Upper lobe of left lung (tissue), 6 donors: ENCODE measurements at regions not wholly inside any gene's neighbourhood (a gene's known extent, or its start where the extent isn't known, plus 50 kb on each side); places are given as distances from the start of the nearest gene placed in this dataset.

Source experiments
- ATAC-seq, 2 donors: fragments of 200-7000 bp; cut with Tn5 transposase; one replicate each; pipeline ENCODE4 v1.9.1; 2022; ENCODE audit warnings: mild to moderate bottlenecking in 2 of 2, moderate library complexity in 2 of 2; ENCODE audit not compliant: low FRiP score in 2 of 2
- DNase-seq, 2 donors: peaks; one replicate each; pipeline ENCODE4 v3.0.0-alpha.2; 2019 to 2020
- H3K27ac ChIP-seq, 4 donors: fragments of 200-600 bp; sonication (generic); one replicate each; pipeline ENCODE4 v1.5.1; 2016 to 2019
- H3K27me3 ChIP-seq, 4 donors: fragments of 200-600 bp; sonication (generic); one replicate each; pipeline ENCODE4 v1.5.1; 2017 to 2019
- H3K36me3 ChIP-seq, 4 donors: fragments of 200-600 bp; sonication (generic); one replicate each; pipeline ENCODE4 v1.5.1; 2016 to 2019
- H3K4me1 ChIP-seq, 4 donors: fragments of 200-600 bp; sonication (generic); one replicate each; pipeline ENCODE4 v1.5.1; 2018 to 2019
- H3K4me3 ChIP-seq, 4 donors: fragments of 200-600 bp; sonication (generic); one replicate each; pipeline ENCODE4 v1.5.1; 2017 to 2019; ENCODE audit warnings: mild to moderate bottlenecking in 2 of 4, moderate library complexity in 1 of 4
- H3K9me3 ChIP-seq, 4 donors: fragments of 200-600 bp; sonication (generic); one replicate each; pipeline ENCODE4 v1.5.1; 2018 to 2019
- EP300 ChIP-seq, 4 donors: sonication (generic); formaldehyde crosslinking; IDR thresholded peaks; one replicate each; pipeline ENCODE4 v1.5.1; 2017; ENCODE audit warnings: antibody characterized with exemption in 4 of 4, control low read depth in 2 of 4
- POLR2A ChIP-seq, 4 donors: fragments of 450-650 bp; IDR thresholded peaks; one replicate each; pipeline ENCODE4 v1.5.1; 2016 to 2017; ENCODE audit warnings: antibody characterized with exemption in 4 of 4, mild to moderate bottlenecking in 2 of 4
- POLR2AphosphoS5 ChIP-seq, 2 donors: sonication (generic); formaldehyde crosslinking; IDR thresholded peaks; one replicate each; pipeline ENCODE4 v1.5.1; 2017; ENCODE audit warnings: antibody characterized with exemption in 2 of 2
- WGBS, 2 donors: methylation state at CpG; one replicate each; pipeline ENCODE4 v1.1.5; 2017 to 2018; 5-methylcytosine and 5-hydroxymethylcytosine counted together
- TF ChIP-seq, protein P1 (sequence below), 6 experiments: fragments of 450-650 bp in 4 of 6; fragments of 200-600 bp in 2 of 6; sonication (generic) in 2 of 6; IDR thresholded peaks; one replicate each; pipeline ENCODE4 v1.5.1; 2016 to 2019; ENCODE audit warnings: antibody characterized with exemption in 6 of 6
- donor health status: DM: no; HTN: no; CAD: no; lungs with moderate emphysema.
- donor health status: DM: no; HTN: yes; CAD: no; lungs with severe emphysema.

DNA sequence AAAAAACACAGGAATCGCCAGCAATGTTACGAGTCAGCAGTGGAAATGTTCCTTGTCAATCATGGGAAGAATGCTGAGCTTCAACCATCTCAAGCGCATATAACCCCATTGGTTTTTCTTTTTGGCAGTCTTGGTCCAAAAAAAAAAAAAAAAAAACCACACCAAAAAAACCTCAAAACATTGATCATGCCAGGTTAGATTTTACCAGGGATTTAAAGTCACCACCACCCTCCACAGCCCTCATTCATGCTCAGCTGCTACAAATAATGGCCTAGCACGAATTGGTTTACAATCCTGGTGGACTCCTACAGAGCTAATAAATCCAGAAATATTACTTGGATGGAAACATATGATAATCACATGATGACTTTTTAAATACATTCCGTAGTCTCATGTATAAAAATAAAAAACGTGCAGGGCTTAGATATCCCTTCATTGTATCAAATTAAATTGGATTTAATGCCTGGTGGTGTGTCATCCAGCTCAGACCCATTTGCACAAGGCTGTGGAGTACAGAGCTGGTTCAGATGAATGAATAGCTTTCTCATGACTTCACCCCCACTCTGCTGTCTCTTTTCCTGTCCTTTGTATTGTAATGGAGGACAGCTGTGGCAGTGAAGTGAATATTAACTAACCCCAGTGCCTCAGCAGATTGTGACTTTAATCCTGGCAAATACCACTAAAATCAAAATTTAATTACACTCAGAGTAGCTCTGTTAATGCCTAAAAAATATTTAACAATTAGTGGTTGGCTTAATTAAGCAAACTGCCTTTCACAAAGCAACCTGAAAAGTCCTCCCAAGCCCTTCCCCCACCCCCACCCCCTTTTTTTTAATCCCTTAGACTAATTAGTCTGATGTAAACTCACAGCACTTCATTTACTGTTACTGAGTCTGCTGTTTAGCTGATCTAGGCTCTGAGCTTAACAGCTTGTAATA is 626.5 kb upstream of the ZNF608 start:
- Histone ChIP-seq H3K27ac (no peak overlapping the region), H3K4me3 (no peak overlapping the region), H3K36me3 (no peaks in the 10 kb centered on the region), H3K4me1 (no peaks in the 10 kb centered on the region), H3K9me3 (no peaks in the 10 kb centered on the region), H3K27me3 (no peaks in the 10 kb centered on the region)
- ATAC-seq (no peak), DNase-seq (no peak)
- TF ChIP-seq POLR2A (IDR thresholded peaks at IDR 0.05) (no peak), EP300 (IDR thresholded peaks at IDR 0.05) (no peak), POLR2AphosphoS5 (IDR thresholded peaks at IDR 0.05) (no peak)
- TF ChIP-seq, protein P1, sequence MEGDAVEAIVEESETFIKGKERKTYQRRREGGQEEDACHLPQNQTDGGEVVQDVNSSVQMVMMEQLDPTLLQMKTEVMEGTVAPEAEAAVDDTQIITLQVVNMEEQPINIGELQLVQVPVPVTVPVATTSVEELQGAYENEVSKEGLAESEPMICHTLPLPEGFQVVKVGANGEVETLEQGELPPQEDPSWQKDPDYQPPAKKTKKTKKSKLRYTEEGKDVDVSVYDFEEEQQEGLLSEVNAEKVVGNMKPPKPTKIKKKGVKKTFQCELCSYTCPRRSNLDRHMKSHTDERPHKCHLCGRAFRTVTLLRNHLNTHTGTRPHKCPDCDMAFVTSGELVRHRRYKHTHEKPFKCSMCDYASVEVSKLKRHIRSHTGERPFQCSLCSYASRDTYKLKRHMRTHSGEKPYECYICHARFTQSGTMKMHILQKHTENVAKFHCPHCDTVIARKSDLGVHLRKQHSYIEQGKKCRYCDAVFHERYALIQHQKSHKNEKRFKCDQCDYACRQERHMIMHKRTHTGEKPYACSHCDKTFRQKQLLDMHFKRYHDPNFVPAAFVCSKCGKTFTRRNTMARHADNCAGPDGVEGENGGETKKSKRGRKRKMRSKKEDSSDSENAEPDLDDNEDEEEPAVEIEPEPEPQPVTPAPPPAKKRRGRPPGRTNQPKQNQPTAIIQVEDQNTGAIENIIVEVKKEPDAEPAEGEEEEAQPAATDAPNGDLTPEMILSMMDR (IDR thresholded peaks at IDR 0.05), result no peak
- WGBS, 2 donors, result 80 to 91% methylated on average over 6 of the region's 6 CpGs

GRCh38 chr5:125375143-125375542 is 628.7 kb upstream of the ZNF608 start:
- Histone ChIP-seq H3K27ac (no peak overlapping the region), H3K9me3 (no peaks in the 10 kb centered on the region), H3K4me1 (no peaks in the 10 kb centered on the region), H3K27me3 (no peaks in the 10 kb centered on the region), H3K36me3 (no peaks in the 10 kb centered on the region), H3K4me3 (no peak overlapping the region)
- ATAC-seq, result no peak
- DNase-seq, result no peak
- TF ChIP-seq POLR2AphosphoS5 (IDR thresholded peaks at IDR 0.05) (no peak), POLR2A (IDR thresholded peaks at IDR 0.05) (no peak)
- 57 to 75% methylated on average over 1 of the region's 1 CpG for WGBS, 2 donors

DNA sequence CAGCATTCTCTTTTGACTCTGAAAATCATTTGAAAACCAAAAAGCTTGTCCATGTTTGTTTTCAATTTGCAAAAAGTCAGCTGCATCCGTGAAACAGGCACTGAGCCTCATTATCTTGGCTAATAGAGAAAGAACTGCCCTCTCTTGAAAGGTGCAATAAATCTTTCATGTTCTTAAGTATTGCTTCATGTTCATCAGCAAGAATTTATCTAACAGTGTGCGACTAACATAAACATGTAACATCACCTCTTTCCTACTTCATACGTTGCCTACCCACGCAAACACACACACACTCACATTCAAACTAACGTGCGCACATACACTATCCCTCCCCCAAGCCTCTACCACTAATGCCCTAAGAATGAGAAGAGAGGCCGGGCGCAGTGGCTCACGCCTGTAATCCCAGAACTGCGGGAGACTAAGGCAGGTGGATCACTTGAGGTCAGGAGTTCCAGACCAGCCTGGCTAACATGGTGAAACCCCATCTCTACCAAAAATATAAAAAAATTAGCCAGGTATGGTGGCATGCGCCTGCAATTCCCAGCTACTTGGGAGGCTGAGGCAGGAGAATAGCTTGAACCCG is 629.7 kb upstream of the ZNF608 start:
- TF ChIP-seq POLR2AphosphoS5 (IDR thresholded peaks at IDR 0.05) (no peak), EP300 (IDR thresholded peaks at IDR 0.05) (no peak), POLR2A (IDR thresholded peaks at IDR 0.05) (no peak)
- TF ChIP-seq, protein P1 (IDR thresholded peaks at IDR 0.05), result no peak
- no peaks in the 10 kb centered on the region for H3K27me3 ChIP-seq
- DNase-seq (no peak), ATAC-seq (no peak)
- H3K36me3 ChIP-seq, result no peaks in the 10 kb centered on the region
- WGBS, 2 donors, result 92% methylated on average over 12 of the region's 12 CpGs
- no peak overlapping the region for H3K4me3 ChIP-seq
- H3K9me3 ChIP-seq, result no peaks in the 10 kb centered on the region
- no peaks in the 10 kb centered on the region for H3K4me1 ChIP-seq
- H3K27ac ChIP-seq, result no peak overlapping the region

GRCh38 chr5:125377141-125377540 is 630.7 kb upstream of the ZNF608 start:
- no peak for ATAC-seq
- no peak for DNase-seq
- H3K9me3 ChIP-seq, result no peaks in the 10 kb centered on the region
- 86 to 96% methylated on average over 1 of the region's 1 CpG for WGBS, 2 donors
- H3K27me3 ChIP-seq, result no peaks in the 10 kb centered on the region
- no peak overlapping the region for H3K4me3 ChIP-seq
- TF ChIP-seq POLR2AphosphoS5 (IDR thresholded peaks at IDR 0.05) (no peak), EP300 (IDR thresholded peaks at IDR 0.05) (no peak), POLR2A (IDR thresholded peaks at IDR 0.05) (no peak)
- TF ChIP-seq, protein P1 (IDR thresholded peaks at IDR 0.05), result no peak
- no peak overlapping the region for H3K27ac ChIP-seq
- H3K4me1 ChIP-seq, result no peaks in the 10 kb centered on the region
- H3K36me3 ChIP-seq, result no peaks in the 10 kb centered on the region

GRCh38 chr5:125381290-125381689 is 634.9 kb upstream of the ZNF608 start:
- H3K9me3 ChIP-seq, result no peaks in the 10 kb centered on the region
- DNase-seq, result no peak
- no peak overlapping the region for H3K4me3 ChIP-seq
- H3K27me3 ChIP-seq, result no peaks in the 10 kb centered on the region
- H3K27ac ChIP-seq, result no peak overlapping the region
- H3K4me1 ChIP-seq, result no peaks in the 10 kb centered on the region
- TF ChIP-seq EP300 (IDR thresholded peaks at IDR 0.05), result no peak
- TF ChIP-seq POLR2A (IDR thresholded peaks at IDR 0.05), result no peak
- TF ChIP-seq, protein P1 (IDR thresholded peaks at IDR 0.05), result no peak
- no peak for TF ChIP-seq POLR2AphosphoS5 (IDR thresholded peaks at IDR 0.05)
- no peak for ATAC-seq
- WGBS, 2 donors, result 85 to 89% methylated on average over 6 of the region's 6 CpGs
- no peaks in the 10 kb centered on the region for H3K36me3 ChIP-seq
